B cell (primary cell): ENCODE measurements at regions not wholly inside any gene's neighbourhood (a gene's known extent, or its start where the extent isn't known, plus 50 kb on each side); places are given as distances from the start of the nearest gene placed in this dataset.

ENCODE experiments used
- ATAC-seq: fragments of 200-7000 bp; cut with Tn5 transposase; one replicate; pipeline ENCODE4 v1.10.0; 2021; ENCODE audit warnings: low read depth, mild to moderate bottlenecking, moderate number of reproducible peaks, moderate library complexity
- CTCF ChIA-PET: fragments of 350-600 bp; sonication (Branson Sonifier 250); formaldehyde crosslinking; loops from one replicate; lab custom pipeline; 2021; ENCODE audit warnings: antibody characterized with exemption, inconsistent platforms; lab: Charles Lee
- POLR2A ChIA-PET: fragments of 350-600 bp; sonication (Branson Sonifier 250); formaldehyde crosslinking; loops from one replicate; lab custom pipeline; 2021; ENCODE audit warnings: antibody characterized with exemption; lab: Charles Lee
- DNase-seq: peaks from one replicate; pipeline ENCODE4 v3.0.0; 2013
- H2AFZ ChIP-seq: 2 replicates; pipeline ENCODE4 v1.6.1; 2012; ENCODE audit warnings: mild to moderate bottlenecking, low read depth, low read length; ENCODE audit not compliant: insufficient read depth, poor library complexity, severe bottlenecking
- H3K27ac ChIP-seq, 2 donors: 1 replicate in 1 of 2; 2 replicates in 1 of 2; pipeline ENCODE4 v1.5.1; 2012 to 2013; ENCODE audit warnings: low read length in 2 of 2, mild to moderate bottlenecking in 2 of 2, moderate library complexity in 1 of 2
- H3K27me3 ChIP-seq, 4 experiments: fragments of 200-600 bp in 1 of 4; sonication (generic) in 1 of 4; replicated peaks in 1 of 4; 1 replicate in 2 of 4; 2 replicates in 2 of 4; pipeline versions ENCODE4 v1.6.1 to v1.7.0; 2013 to 2016; ENCODE audit warnings: low read length in 3 of 4, mild to moderate bottlenecking in 2 of 4, mixed read lengths in 1 of 4, moderate library complexity in 1 of 4; ENCODE audit not compliant: insufficient read depth in 4 of 4, control insufficient read depth in 3 of 4; ENCODE audit errors: control extremely low read depth in 1 of 4
- H3K36me3 ChIP-seq, 2 experiments: replicated peaks in 1 of 2; 1 replicate in 1 of 2; 2 replicates in 1 of 2; pipeline versions ENCODE4 v1.6.1 to v1.7.1; 2013; ENCODE audit warnings: low read length in 1 of 2; ENCODE audit not compliant: insufficient read depth in 2 of 2, control insufficient read depth in 1 of 2; ENCODE audit errors: control extremely low read depth in 1 of 2, extremely low read depth in 1 of 2
- H3K4me1 ChIP-seq, 2 donors: fragments of 200-600 bp in 1 of 2; sonication (generic) in 1 of 2; 1 replicate in 1 of 2; 2 replicates in 1 of 2; pipeline versions ENCODE4 v1.5.1 to v1.6.1; 2013 to 2017; ENCODE audit warnings: low read length in 2 of 2; ENCODE audit not compliant: control insufficient read depth in 2 of 2, insufficient read depth in 2 of 2
- H3K4me2 ChIP-seq: replicated peaks from 2 replicates; pipeline ENCODE3; 2012; ENCODE audit warnings: mild to moderate bottlenecking, low read depth, low read length; ENCODE audit not compliant: poor library complexity, severe bottlenecking
- H3K4me3 ChIP-seq, 5 experiments: fragments of 200-600 bp in 1 of 5; sonication (generic) in 1 of 5; 1 replicate in 3 of 5; 2 replicates in 2 of 5; pipeline versions ENCODE4 v1.5.1 to v1.7.0; 2011 to 2016; ENCODE audit warnings: low read length in 4 of 5, mild to moderate bottlenecking in 4 of 5, low read depth in 2 of 5, control low read depth in 1 of 5, moderate library complexity in 1 of 5; ENCODE audit not compliant: insufficient read depth in 1 of 5; ENCODE audit errors: control extremely low read depth in 1 of 5, extremely low read depth in 1 of 5
- H3K79me2 ChIP-seq: fragments of 200-600 bp; sonication (generic); one replicate; pipeline ENCODE4 v1.6.0; 2016; ENCODE audit warnings: low read length; ENCODE audit not compliant: control insufficient read depth, insufficient read depth
- H3K9ac ChIP-seq: fragments of 200-600 bp; sonication (generic); 2 replicates; pipeline ENCODE4 v1.6.1; 2017; ENCODE audit warnings: mild to moderate bottlenecking, low read length, moderate library complexity
- H3K9me3 ChIP-seq, 3 donors: one replicate each; pipeline versions ENCODE4 v1.6.1 to v1.7.1; 2013; ENCODE audit warnings: low read length in 2 of 3; ENCODE audit not compliant: control insufficient read depth in 2 of 3, insufficient read depth in 1 of 3; ENCODE audit errors: control extremely low read depth in 1 of 3
- H4K20me1 ChIP-seq: 2 replicates; pipeline ENCODE4 v1.6.0; 2012; ENCODE audit warnings: mild to moderate bottlenecking, low read length; ENCODE audit not compliant: insufficient read depth, control insufficient read depth, poor library complexity, severe bottlenecking
- H3K27ac Mint-ChIP-seq: one replicate; pipeline ENCODE4 v1.8.0; 2021; ENCODE audit warnings: mixed read lengths
- H3K27me3 Mint-ChIP-seq: one replicate; pipeline ENCODE4 v1.8.0; 2021; ENCODE audit warnings: mixed read lengths
- H3K4me1 Mint-ChIP-seq: one replicate; pipeline ENCODE4 v1.8.0; 2021; ENCODE audit warnings: mixed read lengths
- H3K4me3 Mint-ChIP-seq: one replicate; pipeline ENCODE4 v1.8.0; 2021; ENCODE audit warnings: mixed read lengths
- H3K9me3 Mint-ChIP-seq: one replicate; pipeline ENCODE4 v1.8.0; 2022; ENCODE audit warnings: mixed read lengths; ENCODE audit not compliant: insufficient read depth
- EZH2 ChIP-seq: IDR thresholded peaks from 2 replicates; pipeline ENCODE4 v1.6.1; 2012; ENCODE audit warnings: borderline replicate concordance, low read depth, mild to moderate bottlenecking, moderate library complexity, low read length; ENCODE audit not compliant: insufficient read depth, poor library complexity, severe bottlenecking
- WGBS: methylation state at CpG from one replicate; pipeline ENCODE4 v1.1.5; 2013; ENCODE audit warnings: missing lambda C conversion rate; ENCODE audit not compliant: insufficient coverage; 5-methylcytosine and 5-hydroxymethylcytosine counted together
- intact Hi-C: fragments of 100-400 bp; cut with micrococcal nuclease; formaldehyde crosslinking; loops from one replicate; pipeline ENCODE4 v1.10.0; 2022
- TF ChIP-seq, protein P1 (sequence below): fragments of 200-600 bp; IDR thresholded peaks from one replicate; pipeline ENCODE4 v1.8.0; 2022; ENCODE audit warnings: antibody characterized with exemption, mild to moderate bottlenecking

DNA sequence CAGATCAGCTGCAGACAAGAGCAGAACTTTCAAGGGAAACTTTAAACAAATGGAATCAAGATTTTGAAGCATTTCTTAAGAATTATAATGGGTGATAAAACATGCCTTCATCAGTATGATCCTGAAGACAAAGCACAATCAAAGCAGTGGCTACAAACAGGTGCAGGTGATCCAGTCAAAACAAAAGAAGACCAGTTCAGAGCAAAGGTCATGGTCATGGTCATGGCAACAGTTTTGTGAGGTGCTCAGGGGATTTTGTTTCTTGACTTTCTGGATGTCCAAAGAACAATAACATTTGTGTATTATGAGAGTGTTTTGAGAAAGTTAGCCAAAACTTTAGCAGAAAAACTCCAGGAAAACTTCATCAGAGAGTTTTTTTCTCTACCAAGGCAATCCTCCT, 681.7 kb upstream of the PTBP2 start:
- H3K4me3 ChIP-seq: no peak overlapping the region
- ChIA-PET CTCF (no interaction called here), POLR2A (no interaction called here)
- H3K4me1 ChIP-seq: no peaks in the 10 kb centered on the region
- no peak overlapping the region for H3K27ac ChIP-seq
- H3K79me2 ChIP-seq: no peaks in the 10 kb centered on the region
- TF ChIP-seq EZH2: no peak
- TF ChIP-seq, protein P1, sequence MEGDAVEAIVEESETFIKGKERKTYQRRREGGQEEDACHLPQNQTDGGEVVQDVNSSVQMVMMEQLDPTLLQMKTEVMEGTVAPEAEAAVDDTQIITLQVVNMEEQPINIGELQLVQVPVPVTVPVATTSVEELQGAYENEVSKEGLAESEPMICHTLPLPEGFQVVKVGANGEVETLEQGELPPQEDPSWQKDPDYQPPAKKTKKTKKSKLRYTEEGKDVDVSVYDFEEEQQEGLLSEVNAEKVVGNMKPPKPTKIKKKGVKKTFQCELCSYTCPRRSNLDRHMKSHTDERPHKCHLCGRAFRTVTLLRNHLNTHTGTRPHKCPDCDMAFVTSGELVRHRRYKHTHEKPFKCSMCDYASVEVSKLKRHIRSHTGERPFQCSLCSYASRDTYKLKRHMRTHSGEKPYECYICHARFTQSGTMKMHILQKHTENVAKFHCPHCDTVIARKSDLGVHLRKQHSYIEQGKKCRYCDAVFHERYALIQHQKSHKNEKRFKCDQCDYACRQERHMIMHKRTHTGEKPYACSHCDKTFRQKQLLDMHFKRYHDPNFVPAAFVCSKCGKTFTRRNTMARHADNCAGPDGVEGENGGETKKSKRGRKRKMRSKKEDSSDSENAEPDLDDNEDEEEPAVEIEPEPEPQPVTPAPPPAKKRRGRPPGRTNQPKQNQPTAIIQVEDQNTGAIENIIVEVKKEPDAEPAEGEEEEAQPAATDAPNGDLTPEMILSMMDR: no peak
- DNase-seq: no peak
- H3K27me3 ChIP-seq: no peaks in the 10 kb centered on the region
- Mint-ChIP-seq H3K9me3 (no peaks in the 10 kb centered on the region), H3K4me3 (no peak overlapping the region), H3K4me1 (no peaks in the 10 kb centered on the region), H3K27ac (no peak overlapping the region), H3K27me3 (no peaks in the 10 kb centered on the region)
- intact Hi-C loops: no loop called here
- no peak overlapping the region for H3K9ac ChIP-seq
- no peak overlapping the region for H3K4me2 ChIP-seq
- no peak for ATAC-seq
- no peaks in the 10 kb centered on the region for H4K20me1 ChIP-seq
- H3K9me3 ChIP-seq: no peaks in the 10 kb centered on the region
- H3K36me3 ChIP-seq: no peaks in the 10 kb centered on the region
- H2AFZ ChIP-seq: no peak overlapping the region

- no peaks in the 10 kb centered on the region for H3K79me2 ChIP-seq
- Mint-ChIP-seq H3K9me3 (no peaks in the 10 kb centered on the region), H3K27me3 (no peaks in the 10 kb centered on the region), H3K27ac (no peak overlapping the region), H3K4me1 (no peaks in the 10 kb centered on the region), H3K4me3 (no peak overlapping the region)
- ATAC-seq (no peak), DNase-seq (no peak)
- no peak overlapping the region for H3K27ac ChIP-seq
- POLR2A ChIA-PET: no interaction called here
- 100% methylated on average over 1 of the region's 4 CpGs for whole genome bisulfite sequencing
- H3K36me3 ChIP-seq: no peaks in the 10 kb centered on the region
- H2AFZ ChIP-seq: no peak overlapping the region
- peaks cover 0 to 2% (median 0%) of the 10 kb centered on the region in 3 donors for H3K9me3 ChIP-seq
- H3K4me1 ChIP-seq: no peaks in the 10 kb centered on the region
- CTCF ChIA-PET: no interaction called here
- TF ChIP-seq, protein P1: no peak
- no peak overlapping the region for H3K4me2 ChIP-seq
- no peaks in the 10 kb centered on the region for H3K27me3 ChIP-seq
- H4K20me1 ChIP-seq: no peaks in the 10 kb centered on the region
- H3K9ac ChIP-seq: no peak overlapping the region
- H3K4me3 ChIP-seq: no peak overlapping the region
- intact Hi-C loops: no loop called here
These were observed 680.1 kb upstream of the PTBP2 start for GRCh38 chr1:96041470-96041869.
